Esophagus muscularis mucosa (tissue), 4 donors: ENCODE measurements at regions not wholly inside any gene's neighbourhood (a gene's known extent, or its start where the extent isn't known, plus 50 kb on each side); places are given as distances from the start of the nearest gene placed in this dataset.

Source experiments
- EP300 ChIP-seq: sonication (generic); formaldehyde crosslinking; IDR thresholded peaks from one replicate; pipeline ENCODE4 v1.6.1; 2017; ENCODE audit warnings: antibody characterized with exemption
- POLR2A ChIP-seq: fragments of 450-650 bp; IDR thresholded peaks from one replicate; pipeline ENCODE4 v1.6.1; 2017; ENCODE audit warnings: antibody characterized with exemption, moderate library complexity, mild to moderate bottlenecking, low read depth
- POLR2AphosphoS5 ChIP-seq, 2 donors: sonication (generic); formaldehyde crosslinking; IDR thresholded peaks; one replicate each; pipeline ENCODE4 v1.6.1; 2017; ENCODE audit warnings: antibody characterized with exemption in 2 of 2
- TF ChIP-seq, protein P1 (sequence below), 3 experiments: fragments of 200-600 bp in 2 of 3; fragments of 450-650 bp in 1 of 3; sonication (generic) in 2 of 3; IDR thresholded peaks; one replicate each; pipeline ENCODE4 v1.5.1; 2017 to 2019; ENCODE audit warnings: antibody characterized with exemption in 3 of 3, mild to moderate bottlenecking in 2 of 3, moderate library complexity in 1 of 3

GRCh38 chr4:36677112-36677511, 395.7 kb downstream of the DTHD1 start:
- TF ChIP-seq, protein P1, sequence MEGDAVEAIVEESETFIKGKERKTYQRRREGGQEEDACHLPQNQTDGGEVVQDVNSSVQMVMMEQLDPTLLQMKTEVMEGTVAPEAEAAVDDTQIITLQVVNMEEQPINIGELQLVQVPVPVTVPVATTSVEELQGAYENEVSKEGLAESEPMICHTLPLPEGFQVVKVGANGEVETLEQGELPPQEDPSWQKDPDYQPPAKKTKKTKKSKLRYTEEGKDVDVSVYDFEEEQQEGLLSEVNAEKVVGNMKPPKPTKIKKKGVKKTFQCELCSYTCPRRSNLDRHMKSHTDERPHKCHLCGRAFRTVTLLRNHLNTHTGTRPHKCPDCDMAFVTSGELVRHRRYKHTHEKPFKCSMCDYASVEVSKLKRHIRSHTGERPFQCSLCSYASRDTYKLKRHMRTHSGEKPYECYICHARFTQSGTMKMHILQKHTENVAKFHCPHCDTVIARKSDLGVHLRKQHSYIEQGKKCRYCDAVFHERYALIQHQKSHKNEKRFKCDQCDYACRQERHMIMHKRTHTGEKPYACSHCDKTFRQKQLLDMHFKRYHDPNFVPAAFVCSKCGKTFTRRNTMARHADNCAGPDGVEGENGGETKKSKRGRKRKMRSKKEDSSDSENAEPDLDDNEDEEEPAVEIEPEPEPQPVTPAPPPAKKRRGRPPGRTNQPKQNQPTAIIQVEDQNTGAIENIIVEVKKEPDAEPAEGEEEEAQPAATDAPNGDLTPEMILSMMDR (IDR thresholded peaks at IDR 0.05): no peak
- no peak for TF ChIP-seq POLR2AphosphoS5 (IDR thresholded peaks at IDR 0.05)
- no peak for TF ChIP-seq EP300
- TF ChIP-seq POLR2A: no peak
